CD14-positive monocyte (primary cell): ENCODE measurements at regions not wholly inside any gene's neighbourhood (a gene's known extent, or its start where the extent isn't known, plus 50 kb on each side); places are given as distances from the start of the nearest gene placed in this dataset.

Experiments used
- DNase-seq, 3 donors: peaks; one replicate each; pipeline ENCODE4 v3.0.0-alpha.2; 2011 to 2022
- H2AFZ ChIP-seq: 2 replicates; pipeline ENCODE4 v1.6.0; 2012; ENCODE audit warnings: mild to moderate bottlenecking, low read depth, low read length, inconsistent platforms; ENCODE audit not compliant: insufficient read depth, poor library complexity, severe bottlenecking
- H3K27ac ChIP-seq, 2 donors: 1 replicate in 1 of 2; 2 replicates in 1 of 2; pipeline ENCODE4 v1.5.1; 2012 to 2013; ENCODE audit warnings: low read length in 2 of 2, control low read depth in 1 of 2, inconsistent platforms in 1 of 2, low read depth in 1 of 2, mild to moderate bottlenecking in 1 of 2
- H3K27me3 ChIP-seq, 2 donors: one replicate each; pipeline versions ENCODE4 v1.6.0 to v1.6.1; 2011 to 2013; ENCODE audit warnings: low read length in 2 of 2; ENCODE audit not compliant: control insufficient read depth in 2 of 2, insufficient read depth in 2 of 2
- H3K36me3 ChIP-seq, 2 donors: replicated peaks in 1 of 2; 1 replicate in 1 of 2; 2 replicates in 1 of 2; pipeline versions ENCODE4 v1.5.1 to v1.6.1; 2012 to 2013; ENCODE audit warnings: low read length in 2 of 2, control low read depth in 1 of 2, inconsistent platforms in 1 of 2, mild to moderate bottlenecking in 1 of 2; ENCODE audit not compliant: insufficient read depth in 2 of 2, control insufficient read depth in 1 of 2
- H3K4me1 ChIP-seq, 2 donors: 1 replicate in 1 of 2; 2 replicates in 1 of 2; pipeline versions ENCODE4 v1.5.1 to v1.6.1; 2012 to 2013; ENCODE audit warnings: low read length in 2 of 2, control low read depth in 1 of 2, inconsistent platforms in 1 of 2, mild to moderate bottlenecking in 1 of 2, moderate library complexity in 1 of 2; ENCODE audit not compliant: insufficient read depth in 2 of 2, control insufficient read depth in 1 of 2
- H3K4me2 ChIP-seq: replicated peaks from 2 replicates; pipeline ENCODE3; 2012; ENCODE audit warnings: low read length, moderate library complexity, mild to moderate bottlenecking; ENCODE audit not compliant: poor library complexity, severe bottlenecking; ENCODE audit errors: extremely low read depth
- H3K4me3 ChIP-seq, 3 experiments: fragments of 200-600 bp in 1 of 3; sonication (generic) in 1 of 3; replicated peaks in 1 of 3; 1 replicate in 2 of 3; 2 replicates in 1 of 3; pipeline ENCODE4 v1.5.1; 2011 to 2013; ENCODE audit warnings: low read length in 3 of 3, mild to moderate bottlenecking in 3 of 3, control low read depth in 2 of 3, low read depth in 2 of 3, inconsistent platforms in 1 of 3, moderate library complexity in 1 of 3
- H3K79me2 ChIP-seq: 2 replicates; pipeline ENCODE4 v1.6.0; 2012; ENCODE audit warnings: mild to moderate bottlenecking, control low read depth, inconsistent platforms, low read length, moderate library complexity; ENCODE audit not compliant: insufficient read depth
- H3K9ac ChIP-seq: 2 replicates; pipeline ENCODE4 v1.6.0; 2017; ENCODE audit warnings: low read length, mild to moderate bottlenecking; ENCODE audit not compliant: insufficient read depth, poor library complexity, severe bottlenecking
- H3K9me3 ChIP-seq, 2 donors: replicated peaks in 1 of 2; 1 replicate in 1 of 2; 2 replicates in 1 of 2; pipeline versions ENCODE4 v1.5.1 to v1.6.1; 2012 to 2013; ENCODE audit warnings: low read length in 2 of 2, control low read depth in 1 of 2; ENCODE audit not compliant: control insufficient read depth in 1 of 2, insufficient read depth in 1 of 2
- H4K20me1 ChIP-seq: 2 replicates; pipeline ENCODE4 v1.6.0; 2012; ENCODE audit warnings: mild to moderate bottlenecking, low read length, control low read depth, moderate library complexity; ENCODE audit not compliant: insufficient read depth
- H3K27ac Mint-ChIP-seq, 7 donors: one replicate each; pipeline ENCODE4 v1.8.0; 2020; ENCODE audit warnings: mild to moderate bottlenecking in 7 of 7, mixed read lengths in 7 of 7, moderate library complexity in 6 of 7, inconsistent platforms in 2 of 7
- H3K27me3 Mint-ChIP-seq, 3 donors: one replicate each; pipeline ENCODE4 v1.8.0; 2021 to 2022; ENCODE audit warnings: low read depth in 3 of 3, mild to moderate bottlenecking in 3 of 3, mixed read lengths in 3 of 3, moderate library complexity in 3 of 3, inconsistent platforms in 1 of 3
- H3K36me3 Mint-ChIP-seq, 2 donors: one replicate each; pipeline ENCODE4 v1.8.0; 2020; ENCODE audit warnings: mixed read lengths in 2 of 2, inconsistent platforms in 1 of 2, mild to moderate bottlenecking in 1 of 2
- H3K4me1 Mint-ChIP-seq: one replicate; pipeline ENCODE4 v1.8.0; 2020; ENCODE audit warnings: mild to moderate bottlenecking, mixed read lengths
- H3K4me3 Mint-ChIP-seq, 2 donors: one replicate each; pipeline ENCODE4 v1.8.0; 2020; ENCODE audit warnings: mild to moderate bottlenecking in 2 of 2, mixed read lengths in 2 of 2, moderate library complexity in 1 of 2
- H3K9me3 Mint-ChIP-seq, 7 donors: one replicate each; pipeline ENCODE4 v1.8.0; 2020 to 2022; ENCODE audit warnings: mixed read lengths in 7 of 7, mild to moderate bottlenecking in 6 of 7, moderate library complexity in 6 of 7, inconsistent platforms in 2 of 7
- WGBS: methylation state at CpG from one replicate; pipeline ENCODE4 v1.1.5; 2013; ENCODE audit warnings: missing lambda C conversion rate; ENCODE audit not compliant: insufficient coverage; 5-methylcytosine and 5-hydroxymethylcytosine counted together
- intact Hi-C, 2 donors: fragments of 100-400 bp; cut with micrococcal nuclease; formaldehyde crosslinking; loops; one replicate each; pipeline versions ENCODE4 v1.15.0 to v1.15.1; 2023
- TF ChIP-seq, protein P1 (sequence below): fragments of 200-600 bp; IDR thresholded peaks from one replicate; pipeline ENCODE4 v1.8.0; 2022; ENCODE audit warnings: antibody characterized with exemption, mild to moderate bottlenecking

DNA sequence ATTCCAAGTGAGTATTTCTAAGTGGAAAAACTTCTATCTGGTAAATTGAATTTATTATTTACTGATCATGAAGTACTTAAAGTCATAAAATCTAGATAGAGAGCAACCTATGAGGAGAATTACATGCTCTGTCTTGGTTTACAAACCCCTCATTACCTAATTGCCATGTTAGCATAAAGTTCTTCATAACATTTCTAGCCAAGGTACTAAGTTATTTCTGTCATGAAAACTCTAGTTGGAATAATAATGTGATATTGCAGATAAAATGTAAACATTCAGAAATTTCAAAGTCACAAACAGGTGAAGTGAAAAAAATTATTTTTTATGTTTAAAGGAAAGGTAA is 228.6 kb downstream of the TTLL7 start:
- Mint-ChIP-seq H3K4me3 (no peak overlapping the region), H3K4me1 (no peaks in the 10 kb centered on the region), H3K27ac (no peak overlapping the region), H3K9me3 (no peaks in the 10 kb centered on the region), H3K27me3 (peaks cover 0 to 14% (median 0%) of the 10 kb centered on the region in 3 donors), H3K36me3 (no peaks in the 10 kb centered on the region)
- no peaks in the 10 kb centered on the region for H3K79me2 ChIP-seq
- no peak overlapping the region for H3K4me2 ChIP-seq
- no peak overlapping the region for H3K4me3 ChIP-seq
- H3K27ac ChIP-seq = no peak overlapping the region
- H2AFZ ChIP-seq = no peak overlapping the region
- H3K36me3 ChIP-seq = no peaks in the 10 kb centered on the region
- DNase-seq = no peak
- H3K4me1 ChIP-seq = no peaks in the 10 kb centered on the region
- no peaks in the 10 kb centered on the region for H4K20me1 ChIP-seq
- TF ChIP-seq, protein P1, sequence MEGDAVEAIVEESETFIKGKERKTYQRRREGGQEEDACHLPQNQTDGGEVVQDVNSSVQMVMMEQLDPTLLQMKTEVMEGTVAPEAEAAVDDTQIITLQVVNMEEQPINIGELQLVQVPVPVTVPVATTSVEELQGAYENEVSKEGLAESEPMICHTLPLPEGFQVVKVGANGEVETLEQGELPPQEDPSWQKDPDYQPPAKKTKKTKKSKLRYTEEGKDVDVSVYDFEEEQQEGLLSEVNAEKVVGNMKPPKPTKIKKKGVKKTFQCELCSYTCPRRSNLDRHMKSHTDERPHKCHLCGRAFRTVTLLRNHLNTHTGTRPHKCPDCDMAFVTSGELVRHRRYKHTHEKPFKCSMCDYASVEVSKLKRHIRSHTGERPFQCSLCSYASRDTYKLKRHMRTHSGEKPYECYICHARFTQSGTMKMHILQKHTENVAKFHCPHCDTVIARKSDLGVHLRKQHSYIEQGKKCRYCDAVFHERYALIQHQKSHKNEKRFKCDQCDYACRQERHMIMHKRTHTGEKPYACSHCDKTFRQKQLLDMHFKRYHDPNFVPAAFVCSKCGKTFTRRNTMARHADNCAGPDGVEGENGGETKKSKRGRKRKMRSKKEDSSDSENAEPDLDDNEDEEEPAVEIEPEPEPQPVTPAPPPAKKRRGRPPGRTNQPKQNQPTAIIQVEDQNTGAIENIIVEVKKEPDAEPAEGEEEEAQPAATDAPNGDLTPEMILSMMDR = no peak
- intact Hi-C loops = no loop called here
- H3K27me3 ChIP-seq = peaks cover 0 to 3% of the 10 kb centered on the region in 2 donors
- no peaks in the 10 kb centered on the region for H3K9me3 ChIP-seq
- no peak overlapping the region for H3K9ac ChIP-seq

DNA sequence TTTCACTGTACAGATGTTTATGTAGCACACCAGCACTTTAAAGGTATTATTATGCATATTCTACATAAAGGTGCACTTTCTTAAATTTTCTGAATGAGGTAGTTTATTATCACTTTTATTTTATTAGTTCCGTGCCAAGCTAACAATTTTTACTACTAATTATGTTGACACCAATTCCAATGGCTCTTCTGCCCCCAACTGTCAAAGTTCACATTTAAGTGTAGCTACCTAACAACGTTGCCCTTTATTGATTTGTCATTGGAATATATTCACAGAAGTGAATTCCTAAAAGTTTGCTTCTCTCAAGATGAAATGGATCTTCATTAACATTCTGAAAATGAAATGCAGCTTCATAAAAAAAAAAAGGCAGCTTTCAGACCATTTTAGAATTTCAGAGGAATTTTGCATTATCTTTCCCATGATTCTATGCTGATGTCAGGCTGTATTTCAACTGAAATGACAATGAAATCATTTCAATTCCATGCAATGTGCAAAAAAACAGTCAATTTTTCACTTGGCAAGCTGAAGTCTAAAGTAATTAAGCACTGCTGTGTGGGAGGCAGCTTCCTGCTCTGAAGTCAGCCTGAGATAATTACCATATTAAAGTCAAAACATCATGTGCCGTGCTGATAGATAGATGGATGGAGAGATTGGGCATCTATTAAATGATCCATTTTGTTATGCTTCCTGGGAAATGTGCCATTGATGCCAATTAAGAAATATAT is 229.2 kb downstream of the TTLL7 start:
- intact Hi-C loops = no loop called here
- no peaks in the 10 kb centered on the region for H4K20me1 ChIP-seq
- no peaks in the 10 kb centered on the region for H3K9me3 Mint-ChIP-seq
- peaks cover 0 to 3% of the 10 kb centered on the region in 2 donors for H3K27me3 ChIP-seq
- TF ChIP-seq, protein P1 = no peak
- H3K4me3 ChIP-seq = no peak overlapping the region
- no peak overlapping the region for H3K4me3 Mint-ChIP-seq
- no peaks in the 10 kb centered on the region for H3K36me3 ChIP-seq
- H3K36me3 Mint-ChIP-seq = no peaks in the 10 kb centered on the region
- no peak overlapping the region for H3K9ac ChIP-seq
- H3K4me2 ChIP-seq = no peak overlapping the region
- DNase-seq = no peak
- H3K4me1 ChIP-seq = no peaks in the 10 kb centered on the region
- no peak overlapping the region for H2AFZ ChIP-seq
- no CpG with 5 or more reads among the region's 3 CpGs for WGBS
- peaks cover 0 to 17% (median 0%) of the 10 kb centered on the region in 3 donors for H3K27me3 Mint-ChIP-seq
- no peaks in the 10 kb centered on the region for H3K79me2 ChIP-seq
- H3K27ac Mint-ChIP-seq = no peak overlapping the region
- no peaks in the 10 kb centered on the region for H3K4me1 Mint-ChIP-seq
- H3K9me3 ChIP-seq = no peaks in the 10 kb centered on the region
- no peak overlapping the region for H3K27ac ChIP-seq
